GM18909 (cell line): ENCODE measurements at regions not wholly inside any gene's neighbourhood (a gene's known extent, or its start where the extent isn't known, plus 50 kb on each side); places are given as distances from the start of the nearest gene placed in this dataset.
"Not testable (repeated sequence)": the region's sequence is repeated elsewhere in the genome, so short reads cannot be mapped to it uniquely, and the experiment has no call there.

ENCODE experiments used
- ATAC-seq: cut with Tn5 transposase; IDR thresholded peaks from one replicate; pipeline ENCODE4 v1.9.1; 2021; ENCODE audit warnings: mild to moderate bottlenecking; ENCODE audit not compliant: unreplicated experiment, poor library complexity

DNA sequence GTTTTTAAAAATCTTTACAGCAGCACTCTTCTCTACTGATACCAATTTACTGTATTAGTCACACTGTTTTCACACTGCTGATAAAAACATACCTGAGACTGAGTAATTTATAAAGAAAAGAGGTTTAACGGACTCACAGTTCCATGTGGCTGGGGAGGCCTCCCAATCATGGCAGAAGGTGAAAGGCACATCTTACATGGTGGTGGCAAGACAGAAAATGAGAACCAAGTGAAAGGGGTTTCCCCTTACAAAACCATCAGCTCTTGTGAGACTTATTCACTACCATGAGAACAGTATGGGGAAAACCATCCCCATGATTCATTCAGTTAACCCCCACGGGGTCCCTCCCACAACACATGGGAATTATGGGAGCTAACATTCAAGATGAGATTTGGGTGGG lies 481.9 kb upstream of the TLE4 start:
- not testable (repeated sequence) for ATAC-seq

GRCh38 chr9:79103257-79103656 lies 468.5 kb upstream of the TLE4 start:
- not testable (repeated sequence) for ATAC-seq

DNA sequence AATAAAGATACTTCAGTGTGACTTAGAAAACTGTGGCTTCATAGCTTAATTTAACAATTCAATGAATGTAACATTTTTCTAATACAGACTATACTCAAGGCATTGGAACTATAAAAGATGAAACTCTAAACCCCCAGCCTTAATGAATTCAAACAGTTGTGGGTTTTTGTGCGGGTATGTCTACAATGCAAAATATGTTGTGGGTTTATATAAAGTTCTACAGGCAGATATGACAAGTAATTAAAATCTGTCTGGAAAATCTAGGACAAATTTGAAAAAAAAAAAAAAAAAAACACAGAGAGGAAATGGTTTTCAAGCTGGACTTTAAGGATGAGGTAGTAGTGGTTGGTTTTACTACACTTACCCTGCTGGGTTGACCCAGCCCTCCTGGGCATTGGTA lies 467.5 kb upstream of the TLE4 start:
- no peak for ATAC-seq

DNA sequence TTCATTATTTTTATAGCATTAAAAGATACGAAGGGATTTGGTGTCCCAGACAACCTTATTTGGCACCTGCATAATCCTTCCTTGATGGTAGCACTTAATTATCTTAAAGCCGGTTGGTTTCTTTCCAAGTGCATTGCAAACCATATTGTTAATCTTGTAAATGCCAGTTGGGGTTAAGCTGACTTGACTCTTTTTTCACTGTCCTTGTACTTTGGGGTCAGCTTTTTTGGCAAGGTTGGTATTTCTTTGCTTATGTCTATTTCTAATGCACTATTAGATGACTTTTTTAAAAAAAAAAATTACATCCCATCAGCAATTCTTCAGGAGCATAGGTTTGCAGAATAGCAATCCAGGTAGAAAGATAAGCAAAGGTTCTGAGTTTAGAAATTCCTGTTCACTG lies 466.8 kb upstream of the TLE4 start:
- ATAC-seq, result no peak

- no peak for ATAC-seq
Measured at GRCh38 chr9:79107911-79108676, 463.7 kb upstream of the TLE4 start.

- ATAC-seq, result no peak
Measured at GRCh38 chr9:79111653-79112052, 460.1 kb upstream of the TLE4 start.

DNA sequence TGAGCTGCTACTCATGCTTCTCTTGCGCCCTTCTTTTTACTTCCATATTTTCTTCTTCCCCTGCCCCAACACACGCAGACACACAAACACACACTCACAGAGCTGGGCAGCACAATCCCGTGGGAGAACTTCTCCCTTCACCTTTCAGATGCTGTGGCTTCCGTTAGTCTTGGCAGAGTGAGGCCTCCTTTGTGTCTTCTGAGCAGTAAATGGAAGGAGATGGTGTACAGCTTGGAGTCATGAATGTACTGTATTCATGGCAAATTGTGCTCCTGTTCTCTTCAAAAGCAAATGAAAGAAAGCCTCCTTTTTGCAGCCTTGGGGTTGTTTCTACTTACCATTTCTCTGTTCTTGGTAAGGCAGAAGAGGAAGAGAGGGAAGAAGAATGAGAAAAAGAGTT lies 456.6 kb upstream of the TLE4 start:
- ATAC-seq, result no peak

GRCh38 chr9:79116041-79116440 lies 455.7 kb upstream of the TLE4 start:
- no peak for ATAC-seq

- no peak for ATAC-seq
Measured at GRCh38 chr9:79116709-79117108, 455.1 kb upstream of the TLE4 start.

- ATAC-seq, result no peak
Measured at GRCh38 chr9:79120533-79120932, 451.2 kb upstream of the TLE4 start.

- ATAC-seq, result no peak
Measured at GRCh38 chr9:79120941-79121340, 450.8 kb upstream of the TLE4 start.

GRCh38 chr9:79123415-79123814 lies 448.4 kb upstream of the TLE4 start:
- no peak for ATAC-seq

GRCh38 chr9:79127661-79128060 lies 444.1 kb upstream of the TLE4 start:
- no peak for ATAC-seq

DNA sequence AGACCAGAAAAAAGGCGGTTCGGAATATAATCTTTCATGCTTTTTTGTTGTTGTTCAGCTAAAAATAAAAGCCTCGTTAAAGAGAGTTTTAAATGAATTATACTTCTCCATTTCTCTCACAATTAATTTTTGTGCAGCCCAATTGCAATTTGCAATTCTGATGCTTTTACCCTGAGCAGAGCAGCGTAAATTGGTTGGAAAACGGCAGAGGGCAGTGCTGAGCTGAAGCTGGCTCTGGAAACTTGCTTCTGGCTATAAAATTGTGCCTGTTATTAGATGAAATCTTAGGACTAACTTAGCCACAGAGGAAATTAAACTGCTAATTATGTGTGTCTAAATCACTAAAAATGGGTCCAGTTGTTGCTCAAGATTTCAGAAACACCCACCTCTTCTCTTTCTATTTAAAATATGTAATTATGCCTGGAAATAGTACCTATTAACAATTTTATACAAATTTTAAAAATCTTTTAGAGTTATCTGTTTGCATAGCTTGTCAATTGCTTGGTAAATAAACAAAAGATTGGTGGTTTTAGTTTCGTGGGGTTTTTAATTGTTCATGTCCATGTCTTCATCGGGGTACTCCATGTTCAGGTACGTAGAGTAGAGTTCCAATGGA lies 441.8 kb upstream of the TLE4 start:
- ATAC-seq, result no peak

- no peak for ATAC-seq
Measured at GRCh38 chr9:79131246-79131774, 440.5 kb upstream of the TLE4 start.

- no peak for ATAC-seq
Measured at GRCh38 chr9:79131824-79132377, 439.9 kb upstream of the TLE4 start.

- ATAC-seq, result no peak
Measured at GRCh38 chr9:79134654-79135053, 437.1 kb upstream of the TLE4 start.

DNA sequence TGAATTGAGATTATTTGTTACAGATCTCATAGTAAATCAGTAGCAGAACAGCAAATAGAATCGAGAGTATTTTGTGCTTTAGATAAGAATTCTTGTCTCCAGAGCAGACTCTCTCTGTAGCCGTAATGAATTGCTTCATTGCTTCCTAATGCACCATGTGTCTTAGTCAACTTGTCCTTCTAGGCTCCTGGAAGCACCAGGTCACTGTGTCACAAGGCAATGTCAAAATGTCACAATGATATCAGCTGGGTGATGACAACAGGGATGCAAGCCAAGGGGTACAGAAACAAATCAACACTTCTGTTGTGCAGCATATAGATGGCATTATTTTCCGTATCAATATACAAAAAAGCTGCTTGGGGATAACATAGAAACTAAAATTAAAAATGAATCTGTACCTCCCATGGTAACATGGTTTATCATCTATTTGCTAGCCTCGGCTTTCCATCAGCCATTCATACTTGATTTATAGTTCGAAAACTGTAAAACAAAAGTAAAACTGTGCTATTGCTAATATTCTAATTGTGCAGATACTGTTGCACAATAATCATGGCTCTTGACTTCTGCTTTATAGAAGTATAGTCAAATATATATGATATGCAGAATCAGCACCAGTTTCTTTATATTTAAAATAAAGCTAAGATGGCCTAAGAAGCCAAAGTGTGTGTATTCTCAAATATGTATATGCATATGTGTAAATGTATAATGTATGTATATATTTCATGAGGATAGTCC lies 435.9 kb upstream of the TLE4 start:
- ATAC-seq, result no peak

DNA sequence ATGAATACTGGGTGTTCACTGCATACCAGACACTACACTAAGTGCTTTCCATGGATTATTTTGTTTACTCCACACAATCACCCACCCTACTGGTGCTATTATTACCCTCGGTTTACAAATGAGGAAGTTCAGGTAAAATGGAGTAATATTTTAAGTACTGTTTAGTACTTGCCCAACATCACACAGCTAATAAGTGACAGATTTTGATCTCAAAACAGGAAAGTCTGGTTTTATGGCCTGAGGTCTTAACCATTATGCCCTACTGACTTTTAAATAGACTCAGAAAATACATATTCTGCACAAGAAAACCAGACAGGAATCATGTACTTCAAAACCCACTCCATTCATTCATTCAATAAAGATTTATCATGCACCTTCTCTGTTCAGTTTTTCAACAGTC lies 431.0 kb upstream of the TLE4 start:
- no peak for ATAC-seq

DNA sequence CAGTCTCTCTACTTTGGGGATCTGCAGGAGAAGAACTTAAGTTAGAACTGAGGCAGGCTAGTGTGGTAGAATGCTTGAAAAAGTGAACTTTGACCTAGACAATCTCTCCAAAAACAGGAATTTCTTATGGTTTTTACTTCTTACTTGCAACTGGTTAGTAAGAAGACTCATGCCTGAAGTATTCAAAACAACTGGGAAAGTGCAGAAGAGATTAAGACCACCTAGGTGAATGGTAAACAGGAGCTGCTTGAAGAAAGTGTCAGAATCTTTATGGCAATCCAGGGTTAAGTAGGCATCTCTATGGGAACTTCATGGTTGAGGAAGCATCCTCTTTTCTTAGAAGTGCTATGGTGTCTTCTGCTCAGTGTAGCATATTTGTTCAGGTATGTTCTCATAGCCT lies 428.6 kb upstream of the TLE4 start:
- ATAC-seq, result no peak

- ATAC-seq, result no peak
Measured at GRCh38 chr9:79145442-79145841, 426.3 kb upstream of the TLE4 start.
